AG08395 (cell line): ENCODE measurements at regions not wholly inside any gene's neighbourhood (a gene's known extent, or its start where the extent isn't known, plus 50 kb on each side); places are given as distances from the start of the nearest gene placed in this dataset.
"Not testable (repeated sequence)": the region's sequence is repeated elsewhere in the genome, so short reads cannot be mapped to it uniquely, and the experiment has no call there.

Experiments
- DNase-seq: peaks from one replicate; pipeline ENCODE4 v3.0.0; 2012; ENCODE audit warnings: mixed read lengths, low spot score

DNA sequence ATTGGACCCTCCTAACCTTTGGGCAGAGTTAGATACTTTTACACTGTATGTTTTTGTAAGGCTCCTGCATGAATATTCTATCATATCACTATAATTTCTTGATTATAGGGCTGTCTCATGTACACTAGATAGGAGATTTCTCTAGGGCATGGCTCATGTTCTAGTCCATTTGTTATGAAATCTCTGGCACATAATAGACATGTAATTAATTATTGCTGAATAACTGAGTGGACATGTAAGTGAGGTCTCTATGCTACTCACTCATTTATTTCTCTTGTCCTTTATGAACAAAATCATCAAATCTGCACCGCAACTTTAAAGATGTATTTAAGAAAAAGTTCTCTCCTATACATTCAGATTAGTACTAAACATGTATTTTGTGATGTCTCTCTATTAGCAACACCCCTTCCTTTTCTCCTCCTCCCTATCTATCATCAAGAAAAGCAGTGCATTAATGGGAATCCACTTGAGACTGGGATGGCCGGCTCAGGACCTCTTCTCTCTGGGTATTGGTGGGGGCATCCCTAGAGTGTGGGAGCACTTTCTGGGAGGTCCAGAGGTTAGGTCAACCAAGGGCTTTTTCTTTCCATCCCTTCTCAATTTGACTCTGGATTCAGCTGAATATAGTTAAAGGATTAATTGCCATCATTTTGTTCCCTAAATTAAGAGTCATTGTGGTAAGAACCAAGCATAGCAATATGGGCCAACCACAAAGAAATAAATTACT, 168.0 kb upstream of the HMGA2 start:
- no peak for DNase-seq

DNA sequence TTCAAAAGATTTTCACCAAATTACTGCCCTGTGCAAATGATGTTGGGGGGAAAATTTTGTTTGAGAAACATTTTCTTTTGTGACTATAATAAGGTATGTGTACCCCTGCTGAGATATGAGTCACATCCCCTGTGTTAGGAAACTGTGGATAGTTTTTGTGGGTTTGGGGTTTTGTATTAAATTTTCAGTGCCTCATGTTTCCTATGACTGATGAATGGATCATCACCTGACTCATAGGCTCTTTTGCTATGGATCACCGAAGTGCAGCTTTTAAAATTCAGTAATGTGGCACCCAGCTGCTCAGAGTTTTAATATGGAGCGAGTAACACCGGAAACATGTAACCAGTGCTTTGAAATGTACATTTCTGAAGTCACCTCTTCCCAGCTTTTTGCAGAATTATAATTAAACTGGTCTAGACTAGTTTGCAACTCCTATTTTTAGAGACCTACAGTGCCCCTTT, 167.4 kb upstream of the HMGA2 start:
- DNase-seq, result peak; percentile 89

DNA sequence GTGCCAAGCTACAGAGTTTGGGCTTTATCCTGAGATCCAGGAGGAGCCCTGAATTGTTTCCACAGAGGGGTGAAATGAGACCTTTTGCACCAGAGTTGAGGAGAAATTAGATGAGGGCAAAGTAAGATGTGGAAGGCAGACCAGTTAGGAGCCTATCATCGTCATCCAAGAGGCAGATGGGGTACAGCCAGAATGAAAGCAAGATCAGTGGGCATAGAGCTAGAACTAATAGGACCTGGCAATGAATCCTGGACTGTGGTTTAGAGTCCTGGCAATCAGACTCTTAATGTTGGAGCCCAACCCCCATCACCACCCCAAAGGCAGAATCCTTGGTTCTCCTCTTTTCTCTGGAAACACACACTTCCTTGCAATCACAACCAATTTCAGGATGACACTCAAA, 166.6 kb upstream of the HMGA2 start:
- DNase-seq, result no peak

DNA sequence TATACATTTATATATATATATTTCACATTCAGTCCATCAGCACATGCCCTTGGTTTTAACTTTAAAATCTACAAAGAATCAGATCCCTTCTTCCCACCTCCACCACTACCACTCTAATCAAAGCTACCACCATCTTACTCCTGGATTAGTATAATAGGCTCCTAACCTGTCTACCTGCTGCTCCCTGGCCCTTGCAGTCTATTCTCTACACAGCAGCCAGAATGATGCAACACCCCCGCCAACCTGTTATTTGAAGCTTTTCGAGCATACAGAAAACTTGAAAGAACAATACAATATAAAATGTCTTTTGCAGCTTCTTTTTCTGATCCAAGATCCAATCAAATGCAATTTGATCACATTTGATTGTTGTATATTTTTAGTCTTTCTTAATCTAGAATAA, 165.9 kb upstream of the HMGA2 start:
- DNase-seq, result no peak

DNA sequence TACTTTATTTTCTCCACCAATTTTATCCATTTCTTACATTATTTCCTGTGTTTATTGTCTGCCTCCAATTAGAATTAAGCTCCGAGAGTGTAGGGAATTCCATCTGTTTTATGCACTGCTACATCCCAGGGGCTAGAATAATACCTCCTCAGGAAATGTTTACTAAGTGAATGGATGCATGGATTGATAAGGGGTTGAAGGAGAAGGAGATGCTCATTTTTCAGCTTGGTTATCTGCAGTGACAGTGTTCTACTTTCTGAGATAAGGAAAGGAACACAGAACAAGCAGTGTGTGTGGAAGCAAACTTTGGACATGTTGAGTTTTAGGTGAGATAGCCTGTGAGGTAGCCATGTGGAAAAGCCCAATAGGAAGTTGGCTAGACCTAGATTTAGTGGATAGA, 164.6 kb upstream of the HMGA2 start:
- no peak for DNase-seq

DNA sequence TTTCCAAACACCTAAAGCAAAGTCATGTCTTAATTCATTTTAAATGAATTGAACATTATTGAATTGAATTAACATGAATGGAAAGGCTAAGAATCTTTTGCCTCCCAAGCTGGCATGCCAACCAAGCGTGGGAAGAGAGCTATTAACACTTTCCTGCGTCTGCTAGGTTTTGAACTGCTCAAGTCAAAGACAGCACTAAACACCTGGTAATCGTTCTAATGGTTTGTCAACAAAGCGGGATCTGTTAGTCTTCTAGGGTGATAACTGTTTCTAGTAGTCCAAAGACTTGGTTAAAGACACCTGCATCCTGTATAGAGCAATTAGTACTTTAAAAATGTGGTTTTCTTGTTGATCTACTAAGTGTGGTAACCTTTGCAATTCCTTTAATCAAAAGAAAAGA, 164.2 kb upstream of the HMGA2 start:
- DNase-seq, result no peak

DNA sequence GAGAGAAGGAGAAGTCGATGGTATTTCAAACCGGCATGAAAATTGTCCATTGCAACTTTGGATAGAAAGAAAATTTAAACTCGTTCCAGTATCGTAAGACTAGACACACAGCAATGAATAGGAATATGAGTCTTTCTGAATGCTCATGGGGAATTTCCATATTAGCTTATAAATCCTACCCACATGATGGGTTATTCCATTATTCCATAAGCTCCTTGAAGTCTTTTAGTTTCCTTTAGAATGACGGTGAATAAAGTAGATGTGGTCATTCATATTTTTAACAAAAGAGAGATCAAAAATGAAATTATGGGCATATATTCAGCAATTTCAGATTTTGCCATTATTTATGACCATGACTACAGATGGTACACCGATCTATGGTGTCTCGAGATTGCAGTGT, 163.4 kb upstream of the HMGA2 start:
- no peak for DNase-seq

DNA sequence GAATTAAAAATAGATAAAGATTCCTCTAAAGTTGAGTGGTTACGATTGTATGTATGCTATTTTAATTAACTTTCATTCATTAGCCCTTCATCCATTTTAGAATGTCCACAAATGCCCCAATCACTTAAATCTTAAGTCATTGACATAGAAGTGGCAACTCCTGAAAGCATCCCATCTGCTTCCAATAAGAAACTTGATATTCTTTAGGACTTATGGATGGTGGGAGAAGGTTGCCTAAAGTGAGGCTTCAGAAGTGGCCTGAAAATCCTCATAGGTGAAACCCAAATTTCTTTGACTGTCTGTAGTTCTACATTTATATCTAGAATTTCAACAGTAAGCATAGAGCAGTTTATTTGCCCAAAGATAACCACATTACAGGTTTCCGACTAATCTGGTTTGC, 161.7 kb upstream of the HMGA2 start:
- DNase-seq, result no peak

DNA sequence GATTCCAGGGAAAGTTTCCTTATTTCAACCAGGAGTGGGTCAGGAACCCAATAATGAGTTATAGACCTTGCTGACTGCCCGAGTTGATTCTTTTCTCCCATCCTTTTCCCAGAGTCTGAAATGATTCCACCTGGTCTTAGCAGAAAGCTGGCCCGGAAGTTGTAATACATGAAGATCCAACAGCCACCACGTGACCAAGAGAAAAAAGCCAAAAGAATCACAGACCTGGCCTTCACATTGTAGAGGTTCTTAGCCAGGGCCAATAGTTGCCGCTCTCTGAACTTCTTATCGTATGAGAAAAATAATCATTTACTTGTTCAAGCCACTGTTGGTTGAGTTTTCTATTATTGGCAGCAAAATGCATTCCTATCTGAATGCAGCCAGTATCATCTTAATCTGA, 161.2 kb upstream of the HMGA2 start:
- DNase-seq, result no peak

DNA sequence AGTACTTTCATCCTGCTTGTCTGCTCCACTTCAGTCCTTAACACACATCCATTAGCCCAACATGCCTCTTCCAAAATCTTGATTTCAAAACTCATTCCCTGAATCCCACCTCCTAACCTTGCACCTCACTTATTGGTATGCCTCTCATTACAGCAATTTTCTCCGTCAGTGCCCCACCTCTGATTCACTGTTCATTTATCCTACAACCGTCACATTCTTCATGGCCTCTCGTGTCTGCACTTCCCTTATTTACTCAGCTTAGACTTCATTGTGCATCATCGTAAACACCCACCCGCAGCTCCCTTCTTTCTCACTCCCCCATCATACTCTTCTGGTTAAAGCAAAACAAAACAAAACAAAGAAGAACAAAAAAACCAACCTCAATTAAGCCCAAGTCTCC, 160.6 kb upstream of the HMGA2 start:
- DNase-seq, result no peak

DNA sequence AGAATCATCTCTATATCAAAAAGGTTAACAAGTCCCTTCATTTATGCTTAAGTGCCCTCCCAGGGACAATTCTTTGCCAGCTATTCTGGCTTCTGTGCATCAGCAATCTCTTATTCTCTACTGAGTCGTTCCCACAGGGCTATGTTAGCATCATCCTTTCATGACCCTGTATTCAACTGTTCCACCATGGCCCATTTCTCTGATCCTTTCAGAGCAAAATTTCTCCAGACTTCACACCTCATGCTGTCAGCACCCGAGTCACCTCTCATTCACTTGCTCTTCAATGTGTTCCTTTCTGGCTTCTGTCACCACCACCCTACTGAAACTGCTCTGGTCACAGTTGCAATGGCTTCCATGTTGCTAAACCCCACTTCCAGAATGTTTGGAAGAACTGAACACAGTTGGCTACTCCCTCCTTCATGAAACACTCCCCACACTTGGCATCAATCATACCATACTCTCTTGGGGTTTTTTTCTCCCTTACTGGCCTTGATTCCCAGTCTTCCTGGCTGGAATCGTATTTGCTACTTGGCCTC, 159.5 kb upstream of the HMGA2 start:
- no peak for DNase-seq

DNA sequence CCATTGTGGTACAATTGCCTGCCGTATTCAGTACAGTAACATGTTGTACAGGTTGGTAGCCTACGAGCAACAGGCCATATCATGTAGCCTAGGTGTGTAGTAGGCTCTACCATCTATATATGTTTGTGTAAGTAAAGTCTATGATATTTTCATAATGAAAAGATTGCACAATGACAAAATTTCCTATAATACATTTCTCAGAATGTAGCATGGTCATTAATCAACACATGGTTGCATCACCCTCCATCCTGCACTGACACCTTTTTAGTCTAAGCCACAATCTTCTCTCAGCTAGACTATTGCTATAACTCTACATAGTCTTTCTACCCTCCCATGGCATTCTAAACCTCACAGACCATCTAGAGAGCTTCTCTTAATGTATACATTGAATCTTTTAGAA, 158.5 kb upstream of the HMGA2 start:
- no peak for DNase-seq

DNA sequence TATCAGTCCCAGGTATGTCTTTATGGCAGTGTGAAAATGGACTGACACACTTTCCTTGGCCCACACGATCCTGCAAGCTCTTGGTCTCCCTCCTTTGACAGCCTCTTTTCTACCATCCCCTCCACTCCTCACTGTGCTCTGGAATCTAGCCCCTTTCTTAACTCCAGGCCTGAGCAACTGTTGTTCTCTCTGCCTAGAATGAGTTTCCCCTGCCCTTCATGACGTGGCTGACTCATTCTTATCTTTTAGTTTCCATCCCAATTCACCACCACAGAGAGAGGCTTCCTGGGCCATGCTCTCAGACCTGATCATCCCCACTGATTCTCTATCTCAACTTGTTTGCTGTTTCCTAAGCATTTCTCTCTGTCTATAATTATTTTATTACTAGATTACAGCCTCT, 157.4 kb upstream of the HMGA2 start:
- no peak for DNase-seq

DNA sequence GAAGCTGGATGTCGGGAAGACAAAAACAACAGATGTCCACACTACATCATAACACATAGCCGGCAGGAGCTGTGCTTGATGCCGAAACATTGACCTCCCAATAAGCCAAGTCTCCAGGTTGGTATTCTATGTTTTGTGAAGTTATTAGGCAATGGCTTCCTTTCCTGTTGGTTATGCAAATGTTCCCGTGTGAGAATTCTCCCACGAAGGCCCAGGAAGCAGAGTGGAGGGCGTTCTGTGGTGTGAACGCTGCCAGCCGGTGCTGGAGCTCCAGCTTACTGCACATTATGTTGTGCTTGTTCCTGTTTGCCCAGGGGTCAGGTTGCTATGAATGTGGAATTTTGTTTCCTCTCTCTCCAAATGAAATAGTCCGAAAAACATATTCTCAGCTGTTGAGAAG, 156.4 kb upstream of the HMGA2 start:
- no peak for DNase-seq

DNA sequence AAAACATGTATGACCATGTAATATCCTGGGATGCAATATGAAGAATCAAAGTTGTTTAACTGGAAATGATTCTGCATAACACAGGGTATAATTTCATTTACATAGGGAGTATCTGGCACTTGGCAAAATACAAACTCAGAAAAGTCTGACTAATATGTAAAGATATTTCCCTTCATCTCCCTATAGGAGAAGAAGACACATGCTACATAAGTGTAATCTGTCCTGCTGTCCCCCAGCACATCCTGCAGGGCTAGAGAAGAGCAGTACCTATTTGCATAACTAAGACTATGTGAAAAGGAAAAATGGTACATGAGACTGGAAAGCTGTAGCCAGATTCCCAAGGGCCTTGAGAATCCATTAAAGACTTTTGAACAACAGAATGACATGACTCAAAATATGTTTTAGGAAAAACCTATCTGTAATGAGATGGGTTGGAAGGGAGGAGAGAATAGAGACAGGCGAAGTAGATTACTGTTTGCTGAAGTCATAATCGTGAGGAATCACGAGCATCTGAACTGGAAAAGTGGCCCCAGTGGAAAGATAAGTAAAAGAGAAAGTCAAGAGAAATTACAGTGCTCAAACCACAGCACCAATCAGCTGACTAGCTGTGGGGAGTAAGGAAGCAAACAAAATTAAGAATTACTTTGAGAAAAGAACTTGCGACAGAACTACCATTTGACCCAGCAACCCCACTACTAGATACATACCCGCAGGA, 155.1 kb upstream of the HMGA2 start:
- DNase-seq, result no peak

DNA sequence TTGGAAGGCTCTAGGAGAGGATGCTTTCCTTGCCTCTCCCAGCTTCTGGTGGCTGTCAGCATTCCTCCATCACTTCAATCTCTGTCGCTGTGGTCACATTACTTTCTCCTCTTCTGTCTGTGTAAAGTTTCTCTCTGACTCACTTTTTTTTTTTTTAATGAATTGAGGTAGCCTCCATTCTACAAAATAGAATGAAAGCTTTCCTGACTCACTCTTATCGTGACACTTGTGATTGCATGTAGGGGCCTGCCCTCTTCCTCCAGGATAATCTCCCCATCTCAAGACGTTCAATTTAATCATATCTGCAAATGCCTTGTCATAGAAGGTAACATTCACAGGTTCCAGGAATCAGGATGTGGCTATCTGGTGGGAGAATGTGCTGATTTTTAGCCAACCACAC, 153.5 kb upstream of the HMGA2 start:
- no peak for DNase-seq

DNA sequence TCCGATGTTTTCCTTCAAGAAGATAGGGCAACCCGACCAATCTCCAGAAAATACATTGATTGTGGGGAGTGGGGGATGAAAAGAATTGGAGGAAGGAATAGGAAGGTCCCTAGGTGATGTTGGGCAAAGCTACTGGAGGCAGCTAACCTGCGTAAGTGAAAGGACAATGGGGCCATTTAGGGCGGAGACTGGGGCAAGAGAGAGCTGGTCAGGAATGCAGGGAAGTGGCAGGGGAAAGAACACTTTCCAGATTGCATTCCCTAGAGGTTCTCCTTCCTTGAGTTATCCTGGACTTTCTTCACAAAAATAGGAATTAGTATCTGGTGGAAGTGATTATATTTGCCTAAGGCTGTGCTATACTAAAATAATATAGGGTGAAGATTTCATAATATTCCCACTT, 151.8 kb upstream of the HMGA2 start:
- DNase-seq, result no peak

DNA sequence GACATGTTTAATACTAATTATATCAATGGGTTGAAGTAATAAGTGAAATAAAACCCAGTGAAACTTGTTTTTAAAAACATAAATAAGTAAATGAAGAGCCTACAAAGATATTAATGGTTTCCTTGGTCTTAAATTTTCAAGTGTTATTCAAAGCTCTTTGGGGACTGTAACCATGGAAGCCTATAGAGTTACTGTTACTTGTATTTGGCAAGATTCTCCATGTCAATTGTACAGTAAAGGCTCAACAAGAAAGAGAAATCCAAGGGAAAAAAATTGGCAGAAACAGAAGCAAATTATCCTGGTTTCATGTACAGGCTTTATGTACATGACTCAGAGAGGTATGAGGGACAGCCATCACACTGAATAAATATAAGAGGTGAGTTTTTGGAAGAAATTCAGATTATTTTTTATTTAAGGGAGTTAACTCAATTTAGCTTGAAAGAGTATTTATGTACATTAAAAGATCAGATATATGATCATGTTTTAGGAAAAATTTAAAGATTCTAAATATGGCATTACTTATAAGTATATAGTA, 151.1 kb upstream of the HMGA2 start:
- DNase-seq, result no peak

DNA sequence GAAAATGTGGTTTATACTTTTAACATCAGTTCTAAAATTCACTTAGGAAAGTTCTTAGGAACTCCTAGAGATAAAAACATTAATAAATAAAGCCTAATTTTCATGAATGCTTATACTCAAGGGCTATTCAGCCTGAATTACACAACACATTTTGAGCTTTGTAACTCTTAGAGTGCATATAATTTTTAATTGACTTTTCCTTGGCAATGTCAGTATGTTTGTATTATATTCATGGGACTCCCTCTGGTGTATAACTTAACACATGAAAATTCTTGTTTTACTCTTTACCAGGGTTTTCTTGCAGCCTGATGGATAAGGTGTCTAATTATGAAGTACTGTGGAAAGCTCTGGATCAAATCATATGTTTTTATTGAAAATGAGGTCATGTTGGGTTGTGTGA, 150.6 kb upstream of the HMGA2 start:
- DNase-seq, result no peak

DNA sequence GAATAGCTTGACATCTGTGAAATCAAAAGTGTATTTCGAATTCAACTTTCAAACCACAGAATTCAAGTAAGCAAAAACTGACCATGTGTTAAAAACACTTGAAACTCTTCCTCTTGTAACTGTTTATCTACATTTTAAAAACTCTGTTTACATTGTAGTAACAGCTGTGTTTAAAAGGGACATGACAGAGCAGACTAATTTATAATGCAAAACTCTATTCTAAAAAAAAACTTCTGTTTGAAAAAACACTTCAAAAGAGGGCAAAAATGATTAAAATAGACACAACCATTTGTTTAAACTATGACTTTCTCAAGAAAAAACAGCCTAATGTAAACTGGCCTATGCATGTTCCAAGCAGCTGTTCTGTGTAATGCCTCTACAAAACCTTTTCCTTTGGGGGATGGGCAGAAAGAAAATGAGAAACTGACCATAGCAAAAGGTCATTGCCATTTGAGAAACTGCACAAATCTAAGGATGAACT, 149.1 kb upstream of the HMGA2 start:
- DNase-seq, result no peak

DNA sequence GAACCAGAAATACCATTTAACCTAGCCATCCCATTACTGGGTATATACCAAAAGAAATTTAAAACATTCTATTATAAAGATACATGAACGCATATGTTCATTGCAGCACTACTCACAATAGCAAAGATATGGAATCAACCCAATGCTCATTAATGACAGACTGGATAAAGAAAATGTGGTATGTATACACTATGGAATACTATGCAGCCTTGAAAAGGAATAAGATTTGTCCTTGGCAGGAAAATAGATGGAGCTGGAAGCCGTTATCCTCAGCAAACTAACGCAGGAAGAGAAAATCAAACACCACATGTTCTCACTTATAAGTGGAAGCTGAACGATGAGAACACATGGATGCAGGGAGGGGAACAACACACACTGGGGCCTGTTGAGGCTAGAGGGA, 146.1 kb upstream of the HMGA2 start:
- DNase-seq, result not testable (repeated sequence)

DNA sequence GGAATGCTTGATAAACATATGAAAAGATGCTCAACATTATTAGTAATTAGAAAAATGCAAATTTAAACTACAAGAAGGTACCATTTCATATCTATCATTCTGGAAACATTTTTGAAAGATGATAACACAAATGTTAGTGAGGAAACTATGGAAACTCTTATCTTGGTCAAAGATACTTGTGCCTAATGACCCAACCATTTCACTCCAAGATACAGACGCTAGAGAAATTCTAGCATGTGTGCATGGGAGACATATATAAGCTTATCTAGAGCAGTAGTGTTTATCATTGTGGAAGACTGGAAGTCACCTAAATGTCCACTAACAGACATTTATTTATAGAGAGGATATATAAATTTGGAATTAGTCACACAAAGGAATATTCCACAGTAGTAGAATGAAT, 143.1 kb upstream of the HMGA2 start:
- no peak for DNase-seq

DNA sequence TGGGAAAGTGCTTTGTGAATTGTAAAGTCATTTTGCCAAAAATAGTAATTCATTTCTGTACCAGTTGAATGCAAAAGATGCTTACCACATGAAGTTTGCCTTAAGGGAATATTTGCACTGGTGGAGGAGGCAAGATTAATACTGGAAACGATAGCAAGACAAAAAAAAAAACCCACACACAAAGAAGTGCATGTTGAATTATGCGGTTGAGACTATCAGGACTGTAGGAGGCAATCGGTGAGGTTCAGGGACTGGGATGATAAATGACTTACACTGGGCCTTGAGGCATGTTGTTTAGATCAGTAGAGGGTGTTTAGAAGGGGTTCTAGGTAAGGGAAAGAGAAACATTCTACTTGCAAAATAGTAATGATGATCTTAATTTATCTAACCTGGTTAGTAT, 142.2 kb upstream of the HMGA2 start:
- no peak for DNase-seq
